Head of caudate nucleus (tissue), 42 donors: ENCODE measurements at regions not wholly inside any gene's neighbourhood (a gene's known extent, or its start where the extent isn't known, plus 50 kb on each side); places are given as distances from the start of the nearest gene placed in this dataset.
"Not testable (repeated sequence)": the region's sequence is repeated elsewhere in the genome, so short reads cannot be mapped to it uniquely, and the experiment has no call there.

Experiments
- DNase-seq, 42 donors: peaks; one replicate each; pipeline versions ENCODE4 v3.0.0 to v3.0.0-alpha.2; 2020 to 2021; ENCODE audit warnings: mixed read lengths in 7 of 42
- intact Hi-C: fragments of 100-400 bp; cut with DNase I; formaldehyde crosslinking; loops from one replicate; pipeline ENCODE4 v1.15.0; 2022

DNA sequence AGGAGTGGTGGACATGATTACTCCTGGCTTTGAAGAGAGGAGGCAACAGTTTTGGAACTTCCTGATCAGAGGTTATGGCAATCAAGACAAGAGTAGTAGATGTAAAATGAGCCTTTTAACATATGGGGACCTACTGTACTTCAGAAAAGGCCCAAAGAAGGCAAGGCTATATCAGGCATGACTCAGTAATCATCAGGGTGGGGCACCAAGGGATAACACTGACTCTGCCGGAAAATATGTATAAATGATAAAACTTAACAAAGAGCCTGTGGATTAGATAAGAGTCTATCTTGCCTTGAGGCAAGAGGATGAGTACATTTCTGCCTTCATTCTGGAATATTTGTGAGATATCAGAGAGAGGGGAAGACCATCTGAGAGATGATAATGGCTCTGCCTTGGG is 1389.9 kb upstream of the MAP3K7 start:
- no peak for DNase-seq
- intact Hi-C loops, result no loop called here

DNA sequence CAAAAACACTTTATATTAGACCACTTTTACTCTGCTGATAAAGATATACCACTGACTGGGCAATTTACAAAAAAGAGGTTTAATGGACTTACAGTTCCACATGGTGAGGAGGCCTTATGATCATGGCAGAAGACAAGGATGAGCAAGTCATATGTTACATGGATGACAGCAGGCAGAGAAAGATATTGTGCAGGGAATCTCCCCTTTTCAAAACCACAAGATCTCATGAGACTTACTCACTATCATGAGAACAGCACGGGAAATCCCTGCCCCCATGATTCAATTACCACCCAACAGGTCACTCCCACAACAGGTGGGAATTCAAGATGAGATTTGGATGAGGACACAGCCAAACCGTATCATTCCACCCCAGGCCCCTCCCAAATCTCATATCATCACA is 1383.8 kb upstream of the MAP3K7 start:
- DNase-seq, result no peak
- intact Hi-C loops, result no loop called here

DNA sequence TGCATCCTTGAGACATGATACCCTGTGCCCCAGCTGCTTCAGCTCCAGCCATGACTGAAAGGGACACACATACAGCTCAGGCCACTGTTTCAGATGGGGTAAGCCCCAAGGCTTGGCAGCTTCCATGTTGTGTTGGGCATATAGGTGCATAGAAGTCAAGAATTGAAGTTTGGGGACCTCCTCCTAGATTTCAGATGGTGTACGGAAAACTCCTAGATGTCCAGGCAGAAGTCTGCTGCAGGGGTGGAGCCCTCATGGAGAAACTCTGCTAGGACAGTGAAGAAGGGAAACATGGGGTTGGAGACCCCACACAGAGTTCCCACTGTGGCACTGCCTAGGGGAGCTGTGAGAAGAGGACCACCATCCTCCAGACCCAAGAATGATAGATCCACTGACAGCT is 1379.0 kb upstream of the MAP3K7 start:
- DNase-seq, result no peak
- intact Hi-C loops, result no loop called here

DNA sequence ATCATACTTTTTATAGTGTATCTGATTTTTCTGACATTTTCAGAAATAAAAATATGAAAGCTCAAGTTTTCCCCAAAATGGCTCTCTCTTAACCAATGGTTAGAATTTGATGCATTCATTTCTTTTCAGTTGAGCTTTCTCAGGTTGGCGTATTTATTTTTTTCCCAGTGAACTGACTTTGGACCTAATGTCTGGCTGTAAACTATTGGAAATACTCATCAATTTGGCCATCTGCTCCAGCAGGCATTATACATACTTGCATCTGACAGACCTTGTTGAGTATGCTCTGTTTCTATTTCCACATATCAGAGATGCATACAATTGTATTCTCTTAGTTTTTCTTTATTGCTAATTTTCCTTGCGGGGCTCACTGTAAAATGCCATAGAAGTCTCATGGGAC is 1374.8 kb upstream of the MAP3K7 start:
- intact Hi-C loops, result no loop called here
- no peak for DNase-seq

DNA sequence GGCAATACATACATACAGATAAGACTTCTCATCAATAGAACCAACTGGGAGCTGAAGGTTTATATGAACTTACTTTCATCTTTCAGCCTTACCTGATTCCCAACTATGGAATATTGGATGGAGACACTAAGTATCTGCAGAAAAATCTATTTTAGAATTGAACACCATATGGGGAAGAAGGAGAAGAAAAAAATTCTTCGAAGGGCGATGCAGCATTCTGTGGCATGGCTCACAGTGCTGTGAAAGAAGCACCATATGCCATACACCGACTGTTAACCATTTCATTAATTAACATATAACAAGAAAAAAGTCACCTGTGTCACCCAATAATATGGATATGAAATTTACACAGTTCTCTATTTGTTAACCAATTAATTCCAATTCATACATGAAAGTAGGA is 1374.4 kb upstream of the MAP3K7 start:
- no peak for DNase-seq
- intact Hi-C loops, result no loop called here

DNA sequence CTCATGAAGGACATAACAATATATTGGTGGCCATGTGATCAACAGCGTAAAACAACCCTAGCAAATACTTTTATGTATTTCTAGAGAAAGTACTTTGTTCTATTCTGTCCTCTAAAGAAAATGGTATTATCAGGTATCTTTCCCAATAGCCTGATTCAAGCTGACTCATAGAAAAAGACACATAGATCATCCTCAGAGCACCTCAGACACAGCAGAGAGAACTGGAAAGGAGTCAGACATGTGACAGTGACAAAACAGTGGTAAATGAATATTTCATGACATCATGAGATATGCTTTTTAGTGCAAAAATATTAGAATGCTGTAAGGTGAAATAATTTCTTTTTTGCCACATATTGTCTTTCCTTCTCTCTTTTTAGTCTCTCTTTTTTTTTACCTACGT is 1355.0 kb upstream of the MAP3K7 start:
- DNase-seq, result no peak
- intact Hi-C loops, result no loop called here

DNA sequence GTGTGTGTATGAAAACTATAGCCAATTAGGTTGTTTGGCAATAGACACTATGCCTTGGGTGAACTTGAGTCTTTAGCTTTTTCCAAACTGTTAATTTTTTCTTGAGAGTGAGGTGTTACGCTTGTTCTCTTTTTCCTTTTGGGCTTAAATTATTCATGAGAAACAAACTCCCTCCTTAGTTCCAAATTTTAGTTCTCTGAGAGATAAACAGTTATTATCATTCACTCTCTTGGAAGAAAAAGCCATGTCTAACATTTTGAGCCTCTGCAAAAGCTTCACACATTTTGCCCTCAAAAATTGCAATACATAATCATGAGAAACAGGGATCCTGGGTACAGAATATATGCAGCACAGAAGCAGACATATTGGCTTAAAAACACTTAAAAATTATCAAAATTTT is 1353.9 kb upstream of the MAP3K7 start:
- intact Hi-C loops, result no loop called here

DNA sequence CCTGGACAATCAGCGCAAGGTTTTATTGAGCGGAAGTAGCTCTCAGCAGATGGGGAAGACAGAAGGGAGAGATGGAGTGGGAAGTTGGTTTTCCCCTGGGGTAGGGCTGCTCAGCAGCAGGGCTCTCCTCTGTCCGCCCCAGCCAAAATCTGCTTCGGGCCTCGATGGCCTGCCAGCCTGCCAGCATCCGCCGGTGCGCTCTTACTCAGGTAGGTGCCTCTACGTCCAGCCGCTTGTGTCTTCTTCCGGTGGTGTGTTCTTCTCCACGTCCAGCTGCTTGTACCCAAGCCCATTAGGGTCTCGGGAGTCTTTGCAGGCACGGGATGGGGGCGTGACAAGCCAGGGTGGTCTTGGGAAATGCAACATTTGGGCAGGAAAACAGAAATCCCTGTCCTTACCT is 1340.0 kb upstream of the MAP3K7 start:
- DNase-seq, result peak in 17 of 42 donors; percentile 9 to 44 (median 19)
- intact Hi-C loops, result no loop called here

More for the DNA sequence above, 1353.9 kb upstream of the MAP3K7 start:
- DNase-seq, result no peak

DNA sequence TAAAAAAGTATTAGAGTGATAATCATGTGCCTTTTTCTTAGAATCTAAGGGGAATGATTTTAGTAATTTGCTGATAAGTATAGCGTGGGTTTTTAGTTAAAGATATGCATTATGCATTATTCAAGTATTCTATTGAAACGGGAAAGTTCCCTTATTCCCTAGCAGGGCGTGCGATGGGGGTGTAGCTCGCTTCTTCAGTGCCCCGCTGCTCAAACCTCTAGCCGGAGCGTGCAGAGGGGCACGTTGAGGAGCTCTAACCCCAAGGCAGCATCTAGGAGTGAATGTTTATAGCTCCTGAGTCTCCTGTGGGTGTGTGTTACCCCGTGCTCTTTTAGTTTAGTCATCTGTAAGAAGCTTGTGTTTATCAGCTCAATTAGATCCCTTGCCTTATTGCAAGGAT is 1339.5 kb upstream of the MAP3K7 start:
- intact Hi-C loops, result no loop called here
- peak in 29 of 42 donors; percentile 3 to 59 (median 23) for DNase-seq

DNA sequence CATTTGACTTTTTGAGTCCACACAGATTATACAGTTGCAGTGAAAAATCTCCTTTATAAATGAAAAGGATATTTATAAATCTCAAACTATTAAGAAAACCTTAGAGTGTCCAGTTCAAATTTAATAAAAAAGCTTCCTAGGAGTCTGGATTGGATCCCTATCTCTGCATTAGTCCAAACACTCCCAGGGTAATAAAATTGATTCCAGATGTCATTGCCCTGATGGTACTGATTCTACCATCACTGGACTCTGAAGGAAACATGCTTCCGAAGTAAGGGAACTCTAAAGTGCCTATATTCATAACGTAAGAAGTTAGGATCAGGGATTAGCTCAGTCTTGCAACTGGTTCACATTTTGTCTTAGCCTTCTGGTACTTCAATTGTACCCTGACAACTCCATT is 1325.1 kb upstream of the MAP3K7 start:
- no peak for DNase-seq
- intact Hi-C loops, result no loop called here

DNA sequence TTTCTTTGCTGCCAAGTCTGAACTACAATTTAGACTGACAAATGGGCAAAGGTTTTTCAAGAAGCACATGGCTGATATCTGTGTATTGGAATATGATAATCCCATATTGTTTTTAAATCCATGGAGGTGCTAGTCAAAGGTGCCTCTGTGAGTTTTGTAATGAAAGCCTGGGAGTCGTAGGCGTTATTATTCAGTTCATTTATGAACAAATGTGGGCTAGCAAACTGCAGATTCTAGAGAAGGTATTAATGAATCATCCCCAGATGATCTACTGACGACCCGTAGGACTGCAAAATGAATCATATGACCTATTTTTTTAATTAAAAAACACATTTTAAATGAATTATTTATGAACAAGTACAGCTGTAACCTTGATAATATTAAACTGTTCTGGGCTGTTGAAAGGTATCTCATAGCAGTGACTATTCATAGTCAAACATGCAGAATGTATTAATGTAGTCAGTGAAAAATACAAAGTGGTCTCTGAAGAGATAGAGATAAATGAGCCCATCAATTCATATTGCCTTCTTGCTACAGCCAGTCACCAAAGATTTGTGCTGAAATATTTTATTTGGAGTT is 1317.8 kb upstream of the MAP3K7 start:
- intact Hi-C loops, result no loop called here

DNA sequence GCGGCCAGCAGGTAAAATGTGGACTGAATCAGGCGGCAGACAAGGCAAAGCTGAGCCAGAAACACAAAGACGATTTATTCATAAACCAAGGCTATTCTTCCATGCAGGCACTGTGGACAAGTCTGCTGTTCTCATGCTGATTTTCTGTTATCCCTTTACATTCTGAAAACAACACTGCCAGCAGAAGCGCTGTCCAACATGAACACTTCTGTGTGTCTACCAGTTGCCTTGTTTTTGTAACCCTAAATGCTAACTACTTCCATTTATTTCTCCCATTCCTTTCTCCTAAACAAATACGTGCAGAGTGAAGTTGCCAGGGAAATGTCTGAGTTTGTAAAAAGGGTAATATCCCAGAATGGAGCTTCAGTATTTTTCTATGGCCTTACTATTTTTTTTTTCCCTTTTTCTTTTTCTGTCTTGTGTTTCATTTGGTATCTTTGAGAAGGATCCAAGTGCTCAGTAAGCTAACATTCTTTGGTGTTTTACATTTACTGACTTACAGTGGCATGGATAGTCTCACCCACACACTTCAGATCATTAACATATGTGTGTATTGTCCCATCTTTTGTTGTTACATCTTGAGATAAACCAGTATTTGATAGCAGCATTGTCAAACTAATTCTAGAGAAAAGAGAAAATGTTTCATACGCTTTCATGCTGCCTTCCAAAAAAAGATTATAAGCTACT is 1308.9 kb upstream of the MAP3K7 start:
- no peak for DNase-seq
- intact Hi-C loops, result no loop called here

More for the DNA sequence above, 1317.8 kb upstream of the MAP3K7 start:
- peak in 9 of 42 donors; percentile 1 to 55 (median 24) for DNase-seq

DNA sequence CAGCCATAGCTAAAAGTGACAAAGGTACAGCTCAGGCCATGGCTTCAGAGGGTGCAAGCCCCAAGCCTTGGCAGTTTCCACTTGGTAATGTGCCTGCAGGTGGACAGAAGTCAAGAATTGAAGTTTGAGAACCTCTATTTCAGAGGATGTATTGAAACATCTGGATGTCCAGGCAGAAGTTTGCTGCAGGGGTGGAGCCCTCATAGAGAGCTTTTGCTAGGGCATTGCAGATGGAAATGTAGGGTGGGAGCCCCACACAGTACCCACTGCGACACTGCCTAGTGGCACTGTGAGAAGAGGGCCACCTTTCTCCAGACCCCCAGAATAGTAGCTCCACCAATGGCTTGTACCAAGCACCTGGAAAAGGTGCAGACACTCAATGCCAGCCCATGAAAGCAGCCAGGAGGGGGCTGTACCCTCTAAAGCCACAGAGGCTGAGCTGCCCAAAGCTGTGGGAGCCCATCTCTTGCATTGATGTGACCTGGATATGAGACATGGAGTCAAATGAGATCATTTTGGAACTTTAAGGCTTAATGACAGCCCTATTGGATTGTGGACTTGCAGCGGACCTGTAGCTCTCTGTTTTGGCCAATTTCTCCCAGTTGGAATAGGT is 1299.4 kb upstream of the MAP3K7 start:
- no peak for DNase-seq
- intact Hi-C loops, result no loop called here

DNA sequence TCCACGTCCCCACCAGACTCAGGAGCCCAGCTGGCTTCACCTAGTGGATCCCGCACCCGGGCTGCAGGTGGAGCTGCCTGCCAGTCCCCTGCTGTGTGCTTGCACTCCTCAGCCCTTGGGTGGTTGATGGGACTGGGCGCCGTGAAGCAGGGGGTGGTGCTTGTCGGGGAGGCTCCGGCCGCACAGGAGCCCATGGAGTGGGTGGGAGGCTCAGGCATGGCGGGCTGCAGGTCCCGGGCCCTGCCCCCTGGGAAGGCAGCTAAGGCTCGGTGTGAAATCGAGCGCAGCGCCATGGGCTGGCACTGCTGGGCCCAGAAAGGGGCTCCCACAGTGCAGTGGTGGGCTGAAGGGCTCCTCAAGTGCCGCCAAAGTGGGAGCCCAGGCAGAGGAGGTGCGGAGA is 1294.9 kb upstream of the MAP3K7 start:
- intact Hi-C loops, DNase-seq: not testable (repeated sequence)

DNA sequence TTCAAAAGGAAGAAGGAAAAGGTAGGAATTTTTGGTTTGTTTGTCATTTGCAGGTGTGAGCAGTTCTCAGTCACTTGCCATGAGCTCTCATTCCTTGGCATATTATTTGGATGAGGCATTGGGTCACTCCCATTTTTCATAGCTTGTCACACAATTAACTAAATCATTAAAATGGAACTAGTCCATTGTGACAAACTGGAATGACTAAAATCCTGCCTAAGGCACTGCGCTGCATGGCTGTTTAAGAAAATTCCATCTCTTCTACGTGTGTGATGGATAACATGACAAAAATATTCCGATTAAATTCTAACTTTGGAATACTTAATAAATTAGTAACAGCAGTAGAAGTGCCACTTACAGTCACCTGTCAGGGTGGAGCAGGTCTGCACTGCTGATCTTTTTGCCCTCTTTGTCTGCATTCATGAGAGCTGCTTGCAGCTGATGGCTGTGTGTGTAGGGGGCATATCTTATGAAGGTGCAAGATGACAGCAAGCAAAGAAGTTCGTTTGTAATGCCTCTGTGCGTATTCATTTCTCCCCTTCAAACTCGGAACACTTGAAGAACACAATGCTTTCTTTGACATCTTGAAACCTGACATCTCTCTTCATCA is 1292.6 kb upstream of the MAP3K7 start:
- intact Hi-C loops, result no loop called here

DNA sequence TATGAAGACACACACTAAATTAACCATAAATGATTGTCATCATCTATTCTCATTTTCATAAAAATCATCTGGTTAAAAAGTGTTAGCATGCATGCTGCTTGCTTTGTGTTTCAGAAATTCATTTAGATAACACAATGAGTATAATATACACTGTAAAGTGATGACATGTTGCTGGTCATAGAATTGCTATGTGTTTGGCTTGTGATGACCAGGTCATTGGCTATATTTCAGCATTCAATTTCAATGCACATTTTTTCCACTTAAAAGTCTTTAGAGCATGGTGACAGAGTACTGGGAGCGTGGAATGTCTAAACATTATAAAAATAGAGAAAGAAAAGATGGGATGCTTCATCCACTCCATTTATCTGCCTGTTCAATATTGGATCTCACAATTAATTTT is 1291.1 kb upstream of the MAP3K7 start:
- intact Hi-C loops, result no loop called here
- no peak for DNase-seq

More for the DNA sequence above, 1292.6 kb upstream of the MAP3K7 start:
- DNase-seq, result peak in 41 of 42 donors; percentile 5 to 92 (median 56)

DNA sequence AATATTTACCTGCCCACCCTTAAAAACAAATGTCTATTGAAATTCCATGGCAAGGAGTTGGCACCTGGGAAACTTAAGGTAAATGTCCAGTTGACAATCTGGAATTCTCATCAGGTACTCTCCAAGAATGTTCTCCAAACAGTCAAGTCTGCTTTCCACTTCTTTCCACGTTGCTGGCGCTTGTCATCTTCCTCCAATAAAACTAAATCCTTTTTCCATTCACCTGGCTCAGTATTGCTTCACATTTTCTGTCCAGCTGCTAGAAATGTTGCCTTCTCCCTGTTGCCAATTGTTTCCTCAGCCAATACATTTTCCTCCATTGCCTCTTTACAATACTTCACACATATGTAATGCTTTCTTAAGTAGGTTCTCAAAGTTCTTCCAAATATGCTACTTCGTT is 1288.1 kb upstream of the MAP3K7 start:
- DNase-seq, result no peak
- intact Hi-C loops, result no loop called here

DNA sequence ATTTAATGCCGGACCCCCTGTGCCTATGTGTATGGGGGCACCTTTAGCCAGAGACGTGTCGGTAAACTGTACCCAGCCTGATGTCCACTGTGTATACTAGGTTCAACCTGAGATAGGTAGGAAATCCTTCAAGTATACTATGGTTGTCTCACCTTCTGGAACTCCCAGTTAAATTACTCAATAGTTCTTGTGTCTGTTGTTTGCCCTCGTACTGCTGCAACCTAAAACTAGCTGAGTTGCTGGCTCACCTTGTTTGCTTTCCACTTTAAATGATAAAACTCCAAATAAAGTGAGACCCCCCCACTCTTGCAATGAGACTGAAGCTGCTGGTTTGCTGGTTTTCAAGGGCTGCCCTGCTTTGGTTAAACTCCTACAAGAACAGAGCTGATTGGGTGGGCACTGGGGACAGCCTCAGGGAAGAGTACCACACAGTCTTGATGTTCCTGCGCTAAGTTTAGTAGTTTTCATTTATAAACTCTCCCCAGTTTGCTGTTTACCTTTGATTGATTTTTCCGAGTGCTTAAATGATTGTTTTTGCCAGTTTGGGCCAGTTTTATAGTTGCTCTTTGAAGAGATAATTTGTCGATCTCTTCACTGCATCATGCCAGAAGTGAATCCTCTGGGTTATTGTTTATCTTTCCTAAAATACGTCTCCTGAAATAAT is 1281.8 kb upstream of the MAP3K7 start:
- intact Hi-C loops, result no loop called here
- no peak for DNase-seq

DNA sequence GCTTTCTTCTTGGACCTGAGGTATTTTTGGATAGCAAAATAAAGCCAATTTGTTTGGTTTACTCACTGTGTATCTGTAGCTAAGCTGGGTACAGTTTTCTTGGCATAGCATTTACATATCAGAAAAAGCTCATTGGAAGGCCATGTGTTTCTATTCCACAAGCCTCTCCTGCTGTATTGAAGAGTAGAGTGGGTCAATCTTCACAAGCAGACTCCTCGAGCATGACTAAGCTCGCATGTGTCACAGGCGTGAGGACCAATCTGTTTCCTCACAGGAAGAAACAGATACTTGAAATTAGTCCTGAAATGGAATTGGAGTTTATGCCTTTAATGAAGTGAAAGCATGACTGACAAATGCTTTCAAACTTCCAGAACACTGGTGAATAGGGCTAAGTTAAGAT is 1279.0 kb upstream of the MAP3K7 start:
- intact Hi-C loops, result no loop called here
- DNase-seq, result no peak

DNA sequence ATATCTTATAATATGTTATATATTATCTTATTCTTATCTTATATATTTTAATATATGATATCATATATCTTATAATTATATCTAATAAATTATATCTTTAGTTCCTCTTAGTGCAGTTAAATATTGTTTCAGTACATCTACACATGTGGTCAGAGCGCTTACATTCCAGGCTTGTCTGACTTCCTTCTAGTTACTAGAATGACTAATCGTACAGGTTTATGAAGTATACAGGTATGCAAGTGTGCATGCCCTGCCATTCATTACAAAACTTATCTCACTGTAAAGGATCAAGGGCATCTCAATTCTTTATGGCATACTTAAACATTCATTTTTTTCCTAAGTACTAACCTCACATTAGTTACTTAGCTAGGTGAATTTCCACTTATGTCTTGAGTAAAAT is 1278.0 kb upstream of the MAP3K7 start:
- intact Hi-C loops, result no loop called here

More for the DNA sequence above, 1278.0 kb upstream of the MAP3K7 start:
- no peak for DNase-seq
